ENCODE measurements at regions not wholly inside any gene's neighbourhood (a gene's known extent, or its start where the extent isn't known, plus 50 kb on each side); places are given as distances from the start of the nearest gene placed in this dataset.

- TF ChIP-seq POLR2A (IDR thresholded peaks at IDR 0.05): no peak
- no peak for TF ChIP-seq CTCF (IDR thresholded peaks at IDR 0.05)
- no peak for TF ChIP-seq POLR2AphosphoS5 (IDR thresholded peaks at IDR 0.05; ENCODE audit: insufficient read depth in 1 of 2, low read depth in 1 of 2)
Measured at GRCh38 chr22:22788460-22789037, 99.1 kb upstream of the IGLL5 start.
